Activated T-helper 17 cell treated with anti-CD3 and anti-CD28 coated beads, Interleukin-2, amount 50 U/mL, for 72 hours (primary cell): ENCODE measurements at regions not wholly inside any gene's neighbourhood (a gene's known extent, or its start where the extent isn't known, plus 50 kb on each side); places are given as distances from the start of the nearest gene placed in this dataset.

Experiments
- ATAC-seq: fragments of 150-1000 bp; cut with Tn5 transposase; replicated peaks from 2 replicates; pipeline ENCODE4 v1.10.0; 2021; ENCODE audit warnings: mild to moderate bottlenecking, moderate library complexity
- H3K27ac Mint-ChIP-seq: one replicate; pipeline ENCODE4 v1.8.0; 2022; ENCODE audit warnings: mixed read lengths
- H3K27me3 Mint-ChIP-seq: one replicate; pipeline ENCODE4 v1.8.0; 2022; ENCODE audit warnings: mixed read lengths
- H3K36me3 Mint-ChIP-seq: one replicate; pipeline ENCODE4 v1.8.0; 2022; ENCODE audit warnings: low read depth, mild to moderate bottlenecking, mixed read lengths
- H3K4me1 Mint-ChIP-seq: one replicate; pipeline ENCODE4 v1.8.0; 2022; ENCODE audit warnings: mixed read lengths
- H3K4me3 Mint-ChIP-seq: one replicate; pipeline ENCODE4 v1.8.0; 2022; ENCODE audit warnings: mild to moderate bottlenecking, mixed read lengths
- H3K9me3 Mint-ChIP-seq: one replicate; pipeline ENCODE4 v1.8.0; 2022; ENCODE audit warnings: mixed read lengths

DNA sequence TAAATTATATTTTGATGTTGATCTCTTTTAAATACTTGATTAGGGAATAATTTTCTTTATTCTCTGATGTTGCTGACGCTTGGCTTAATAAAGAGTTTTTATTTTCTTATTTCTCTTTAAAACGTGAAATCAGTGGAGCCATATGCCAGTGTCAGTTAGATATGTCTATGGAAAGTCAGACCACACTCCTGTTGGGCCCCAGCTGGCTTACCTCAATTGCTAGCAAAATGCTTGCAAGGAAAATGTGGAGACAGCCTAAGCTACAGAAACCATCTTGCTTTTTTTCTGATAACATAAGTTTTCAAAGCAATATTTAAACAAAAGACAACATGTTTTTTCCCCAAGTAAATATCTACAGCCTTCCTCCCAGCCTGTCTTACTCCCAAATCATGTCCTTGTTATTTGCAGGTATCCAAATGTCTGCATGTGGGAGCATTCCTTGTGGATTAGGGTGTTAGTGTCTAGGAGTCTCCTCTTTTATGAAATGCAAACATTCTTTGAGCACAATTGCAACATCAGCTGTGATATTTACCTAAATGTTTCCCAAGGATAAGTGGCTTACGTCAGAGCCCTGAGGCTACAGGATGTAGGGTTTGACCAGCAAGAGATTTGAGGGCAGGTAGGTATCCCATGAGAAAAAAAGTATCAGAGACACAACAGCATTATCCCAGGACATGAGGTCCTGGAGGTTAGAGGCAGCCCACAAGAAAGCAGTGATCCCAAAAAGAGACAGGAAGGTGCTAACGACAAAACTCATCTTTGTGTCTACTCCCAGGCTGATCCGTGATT, 117.2 kb upstream of the KCNJ15 start:
- Mint-ChIP-seq H3K27ac (no peak overlapping the region), H3K9me3 (peaks cover 4% of the 10 kb centered on the region), H3K27me3 (peaks cover 6% of the 10 kb centered on the region), H3K4me3 (no peak overlapping the region), H3K36me3 (no peaks in the 10 kb centered on the region), H3K4me1 (no peaks in the 10 kb centered on the region)
- ATAC-seq = no peak

DNA sequence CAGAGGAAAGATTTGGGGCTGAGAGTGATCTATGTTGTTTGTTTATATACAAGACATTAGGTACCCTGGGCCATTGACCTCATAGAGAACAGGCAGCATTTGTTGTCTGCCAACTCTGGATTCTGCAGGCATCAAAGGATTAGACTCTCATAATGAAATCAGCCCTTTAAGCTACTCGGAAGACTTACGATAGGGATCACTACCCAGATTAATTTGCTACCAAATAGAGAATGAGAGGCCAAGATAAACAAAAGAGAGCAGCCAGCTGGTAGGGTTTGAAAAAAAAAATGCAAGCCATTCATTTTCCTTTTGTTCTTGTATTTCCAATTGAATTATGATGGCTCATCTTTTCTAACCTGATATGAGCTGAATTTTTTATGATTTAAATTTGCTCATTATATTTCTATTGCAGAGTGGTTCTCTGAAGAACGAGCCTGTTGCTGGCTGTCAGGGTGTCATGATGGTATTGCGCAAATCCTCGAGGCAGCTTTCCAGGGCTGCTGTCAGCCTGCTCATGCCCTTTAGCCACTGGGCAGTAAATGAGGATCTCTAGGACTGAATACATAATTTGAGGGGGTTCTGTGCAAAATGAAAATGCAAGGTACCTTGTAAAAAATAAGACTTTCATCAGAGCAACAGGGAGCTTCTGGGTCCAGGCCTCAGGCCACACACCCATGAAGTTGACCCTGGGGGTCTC, 116.4 kb upstream of the KCNJ15 start:
- H3K36me3 Mint-ChIP-seq = no peaks in the 10 kb centered on the region
- no peak overlapping the region for H3K27ac Mint-ChIP-seq
- peaks cover 5% of the 10 kb centered on the region for H3K9me3 Mint-ChIP-seq
- ATAC-seq = no peak
- H3K4me3 Mint-ChIP-seq = no peak overlapping the region
- peaks cover 6% of the 10 kb centered on the region for H3K27me3 Mint-ChIP-seq
- H3K4me1 Mint-ChIP-seq = no peaks in the 10 kb centered on the region

DNA sequence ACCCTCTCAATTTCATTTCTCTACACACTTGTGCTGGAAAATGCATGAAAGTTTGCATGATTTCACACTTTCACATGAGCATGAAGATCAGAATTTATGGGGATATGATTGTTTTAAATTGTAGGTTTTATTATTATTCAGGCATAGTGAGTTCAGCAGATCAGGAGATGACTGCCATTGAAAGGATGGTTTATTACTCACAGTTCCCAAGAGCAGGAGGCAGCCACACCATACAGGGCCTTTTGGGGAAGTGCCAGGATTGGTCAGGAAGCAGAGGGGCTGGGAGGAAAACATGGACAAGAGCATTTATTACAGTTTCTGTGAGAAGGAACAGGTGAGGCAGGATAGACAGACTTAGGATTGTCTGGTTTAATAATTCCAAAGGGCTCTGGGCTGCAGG, 114.6 kb upstream of the KCNJ15 start:
- peaks cover 5% of the 10 kb centered on the region for H3K9me3 Mint-ChIP-seq
- ATAC-seq = no peak

DNA sequence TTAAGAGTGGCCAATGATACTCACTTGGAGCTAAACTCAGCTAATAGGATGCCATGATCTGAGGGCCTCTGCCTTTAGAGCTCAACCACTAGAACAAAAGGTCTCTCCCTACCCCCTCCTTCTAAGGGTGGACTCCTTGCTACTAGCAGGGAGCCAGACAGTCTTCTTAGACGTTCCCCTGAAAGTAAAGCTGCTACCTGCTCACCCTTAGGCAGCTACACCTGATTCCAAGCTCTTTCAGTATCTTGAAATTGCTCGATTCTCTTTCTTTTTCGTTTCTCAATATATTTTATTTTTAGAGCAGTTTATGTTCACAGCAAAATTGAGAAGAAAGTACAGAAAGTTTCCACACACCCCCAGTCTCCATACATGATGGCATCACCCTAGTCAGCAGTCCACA, 112.6 kb upstream of the KCNJ15 start:
- ATAC-seq = no peak
- Mint-ChIP-seq H3K27me3 (peaks cover 18% of the 10 kb centered on the region), H3K4me1 (no peaks in the 10 kb centered on the region), H3K9me3 (peaks cover 5% of the 10 kb centered on the region), H3K27ac (no peak overlapping the region), H3K36me3 (no peaks in the 10 kb centered on the region), H3K4me3 (no peak overlapping the region)

More for the DNA sequence above, 114.6 kb upstream of the KCNJ15 start:
- Mint-ChIP-seq H3K27me3 (peaks cover 11% of the 10 kb centered on the region), H3K36me3 (no peaks in the 10 kb centered on the region), H3K4me3 (no peak overlapping the region), H3K4me1 (no peaks in the 10 kb centered on the region), H3K27ac (no peak overlapping the region)

DNA sequence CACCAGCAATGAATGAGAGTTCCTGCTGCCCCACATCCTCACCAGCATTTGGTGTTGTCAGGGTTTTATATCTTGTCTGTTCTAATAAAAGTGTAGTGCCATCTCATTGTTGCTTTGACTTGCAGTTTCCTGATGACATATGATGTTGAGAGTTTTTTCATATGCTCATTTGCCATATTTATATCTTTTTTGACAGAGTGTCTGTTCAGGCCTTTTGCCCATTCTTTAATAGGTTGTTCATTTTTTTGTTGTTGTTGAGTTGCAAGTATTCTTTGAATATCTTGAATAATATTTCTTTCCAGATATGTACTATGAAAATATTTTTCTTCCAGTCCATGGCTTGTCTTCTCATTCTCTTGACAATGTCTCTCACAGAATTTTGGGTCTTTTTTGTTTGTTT, 111.7 kb upstream of the KCNJ15 start:
- Mint-ChIP-seq H3K27ac (no peak overlapping the region), H3K36me3 (no peaks in the 10 kb centered on the region), H3K4me3 (no peak overlapping the region), H3K27me3 (peaks cover 15% of the 10 kb centered on the region), H3K9me3 (peaks cover 5% of the 10 kb centered on the region), H3K4me1 (no peaks in the 10 kb centered on the region)
- no peak for ATAC-seq

DNA sequence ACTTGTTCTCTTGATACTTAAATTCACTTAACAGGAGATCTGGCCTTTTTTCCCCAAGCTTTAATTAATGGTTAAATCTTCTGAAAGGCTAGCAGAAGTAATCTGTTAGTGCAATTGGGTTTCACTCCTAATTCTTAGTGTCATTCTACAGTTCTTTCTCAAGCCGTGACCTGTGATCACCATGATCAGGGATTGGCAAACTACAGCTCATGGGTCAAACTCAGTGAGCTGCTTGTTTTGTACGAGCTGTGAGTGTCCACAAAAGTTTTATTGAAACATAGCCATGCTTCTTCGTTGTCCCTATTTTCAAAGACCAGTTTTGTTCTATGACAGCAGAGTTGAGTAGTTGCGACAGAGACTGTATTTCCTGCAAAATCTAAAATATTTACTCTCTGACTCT, 109.4 kb upstream of the KCNJ15 start:
- no peak for ATAC-seq
- no peaks in the 10 kb centered on the region for H3K36me3 Mint-ChIP-seq
- no peak overlapping the region for H3K27ac Mint-ChIP-seq
- H3K27me3 Mint-ChIP-seq = peaks cover 24% of the 10 kb centered on the region
- H3K9me3 Mint-ChIP-seq = peaks cover 5% of the 10 kb centered on the region
- H3K4me1 Mint-ChIP-seq = no peaks in the 10 kb centered on the region
- H3K4me3 Mint-ChIP-seq = no peak overlapping the region

DNA sequence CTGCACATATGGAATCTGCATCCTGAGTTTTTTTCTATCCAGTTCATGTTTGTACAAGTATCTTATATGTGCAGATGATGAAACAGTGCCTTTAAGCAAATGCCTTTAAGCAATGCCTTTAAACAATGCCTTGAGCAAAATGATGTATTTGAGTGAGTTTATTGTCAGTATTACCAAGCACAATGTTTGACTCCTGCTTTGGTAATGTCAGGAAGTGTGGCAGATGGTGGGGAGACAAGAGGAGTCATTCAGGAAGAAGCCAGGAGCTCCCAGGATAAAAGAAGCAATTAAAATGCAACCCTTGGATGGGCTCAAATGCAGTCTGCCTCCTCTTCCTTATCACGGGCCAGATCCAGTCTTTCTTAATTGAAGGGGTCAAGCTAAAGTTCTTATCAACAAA, 108.7 kb upstream of the KCNJ15 start:
- Mint-ChIP-seq H3K27ac (no peak overlapping the region), H3K36me3 (no peaks in the 10 kb centered on the region)

DNA sequence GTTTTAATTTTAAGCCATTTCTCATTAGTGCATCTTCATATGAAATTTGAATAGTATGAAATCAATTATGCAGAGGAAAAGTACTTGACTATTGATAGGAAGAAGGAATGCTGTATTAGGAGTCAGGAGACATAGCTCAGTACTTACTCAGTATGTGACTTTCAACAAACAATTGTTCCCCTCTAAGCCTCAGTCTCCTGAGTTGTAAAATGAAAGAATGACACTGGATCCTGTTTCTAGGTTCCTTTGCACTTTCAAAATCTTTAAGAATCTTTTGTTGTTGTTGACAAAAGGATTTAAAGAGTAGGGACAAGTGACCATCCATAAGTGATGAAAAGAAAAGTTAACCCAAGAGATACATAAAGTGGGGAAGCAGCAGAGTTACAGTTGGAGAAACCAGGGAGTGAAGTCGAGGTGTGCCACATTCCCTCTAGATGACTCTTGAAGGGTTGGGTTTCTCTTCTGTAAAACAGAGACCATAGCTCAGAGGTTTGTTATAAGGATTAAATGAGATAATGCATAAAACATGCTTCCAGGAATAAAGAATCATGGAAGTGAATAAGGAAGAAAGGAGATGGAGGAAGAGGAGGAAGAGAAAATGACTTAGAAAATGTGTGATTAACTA, 105.7 kb upstream of the KCNJ15 start:
- H3K9me3 Mint-ChIP-seq = no peaks in the 10 kb centered on the region
- H3K4me3 Mint-ChIP-seq = no peak overlapping the region
- H3K27me3 Mint-ChIP-seq = peaks cover 48% of the 10 kb centered on the region
- H3K36me3 Mint-ChIP-seq = no peaks in the 10 kb centered on the region
- H3K4me1 Mint-ChIP-seq = no peaks in the 10 kb centered on the region
- ATAC-seq = no peak
- H3K27ac Mint-ChIP-seq = no peak overlapping the region

More for the DNA sequence above, 108.7 kb upstream of the KCNJ15 start:
- H3K27me3 Mint-ChIP-seq = peaks cover 30% of the 10 kb centered on the region
- peaks cover 5% of the 10 kb centered on the region for H3K9me3 Mint-ChIP-seq
- no peak overlapping the region for H3K4me3 Mint-ChIP-seq
- no peak for ATAC-seq
- no peaks in the 10 kb centered on the region for H3K4me1 Mint-ChIP-seq

DNA sequence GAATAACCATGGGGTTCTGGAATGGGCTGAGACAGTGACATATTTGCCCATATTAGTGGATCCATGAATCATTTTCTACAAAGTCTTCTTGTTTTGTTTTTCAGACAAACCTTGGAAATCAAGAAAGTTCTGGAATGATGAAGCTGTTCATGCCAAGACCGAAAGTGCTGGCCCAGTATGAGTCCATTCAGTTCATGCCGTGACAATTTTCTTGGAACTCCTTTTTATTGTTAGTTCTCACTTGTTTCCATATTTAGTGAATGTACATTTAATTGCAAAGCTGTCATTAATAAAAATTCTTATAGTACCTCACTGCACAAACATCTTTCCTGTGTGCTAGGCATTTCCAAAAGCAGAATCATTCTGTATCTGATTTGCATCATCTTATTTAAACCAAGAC, 100.6 kb upstream of the KCNJ15 start:
- Mint-ChIP-seq H3K27me3 (peaks cover 29% of the 10 kb centered on the region), H3K9me3 (no peaks in the 10 kb centered on the region), H3K36me3 (no peaks in the 10 kb centered on the region), H3K4me1 (no peaks in the 10 kb centered on the region), H3K27ac (no peak overlapping the region), H3K4me3 (no peak overlapping the region)
- no peak for ATAC-seq

DNA sequence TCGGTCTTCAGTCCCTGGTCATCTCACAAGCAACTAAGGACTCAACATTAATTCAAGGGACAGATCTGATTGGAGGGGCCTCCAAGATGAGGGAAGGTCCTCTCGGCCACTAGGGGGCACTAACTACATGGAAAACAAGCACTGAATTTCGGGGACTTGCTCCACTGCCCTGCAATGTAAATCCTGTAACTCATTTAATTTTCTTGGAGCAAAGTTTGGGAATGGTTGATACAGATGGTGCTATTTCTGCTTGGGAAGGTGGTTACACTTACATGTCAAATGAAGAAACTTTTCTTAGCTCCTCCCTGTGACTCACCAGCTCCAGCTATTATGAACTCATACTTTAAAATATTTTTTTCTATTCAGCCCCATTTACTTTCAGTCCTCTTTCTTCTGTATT, 97.4 kb upstream of the KCNJ15 start:
- Mint-ChIP-seq H3K9me3 (no peaks in the 10 kb centered on the region), H3K4me1 (no peaks in the 10 kb centered on the region), H3K36me3 (no peaks in the 10 kb centered on the region), H3K27me3 (peaks cover 14% of the 10 kb centered on the region), H3K27ac (no peak overlapping the region), H3K4me3 (no peak overlapping the region)
- peak; percentile 45 for ATAC-seq

DNA sequence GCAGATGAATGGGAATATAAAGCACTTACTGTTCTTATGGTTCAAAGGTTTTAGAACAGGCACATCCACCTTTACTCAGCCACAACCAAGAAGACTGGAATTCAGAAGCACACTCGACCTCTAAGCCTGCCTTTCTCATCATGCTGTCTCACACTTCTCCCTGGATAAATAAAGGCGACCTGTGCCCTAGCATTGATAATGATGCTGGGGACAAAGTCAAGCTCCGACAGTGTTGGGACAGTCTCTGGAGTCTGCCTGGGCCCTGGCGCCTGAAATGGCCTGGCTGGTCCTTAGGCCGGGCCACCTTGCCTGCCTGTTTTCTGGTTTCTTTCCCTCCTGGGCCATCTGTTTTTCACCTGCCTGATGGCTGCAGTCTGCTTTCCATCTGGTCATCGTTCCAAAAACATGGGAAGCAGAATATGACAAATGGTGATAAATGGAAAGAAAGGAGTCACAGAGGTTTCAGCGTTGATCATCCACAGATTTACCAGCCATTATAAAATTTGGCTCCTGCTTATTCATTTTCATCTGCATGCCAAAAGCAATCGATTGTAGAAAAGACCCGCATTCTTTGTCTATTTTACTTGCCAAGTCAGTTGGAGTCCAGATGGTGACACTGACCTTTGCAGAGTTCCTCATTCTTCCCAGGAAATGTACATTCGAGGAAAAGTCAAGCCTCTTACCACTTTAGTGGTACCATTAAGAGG, 91.2 kb upstream of the KCNJ15 start:
- H3K36me3 Mint-ChIP-seq = no peaks in the 10 kb centered on the region
- H3K27ac Mint-ChIP-seq = no peak overlapping the region
- peaks cover 3% of the 10 kb centered on the region for H3K27me3 Mint-ChIP-seq
- H3K4me3 Mint-ChIP-seq = no peak overlapping the region
- no peaks in the 10 kb centered on the region for H3K9me3 Mint-ChIP-seq
- ATAC-seq = no peak
- no peaks in the 10 kb centered on the region for H3K4me1 Mint-ChIP-seq

DNA sequence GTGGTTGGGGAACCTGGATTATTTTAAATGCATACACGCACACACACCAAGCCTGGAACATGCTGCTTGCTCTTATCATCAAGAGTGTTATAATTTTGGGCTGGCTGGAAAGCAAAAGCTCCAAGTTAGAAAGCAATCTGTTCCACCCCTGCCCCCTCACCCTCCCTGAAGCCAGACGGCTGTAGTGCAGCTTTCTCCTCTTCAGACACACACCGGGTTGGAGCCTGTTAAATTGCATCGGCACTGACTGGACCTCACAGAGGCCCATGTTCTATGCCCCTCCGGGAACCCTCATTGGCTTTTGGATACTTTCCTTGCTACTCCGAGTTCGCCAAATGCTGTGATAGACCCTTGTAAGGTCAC, 90.6 kb upstream of the KCNJ15 start:
- no peak for ATAC-seq
- H3K9me3 Mint-ChIP-seq = no peaks in the 10 kb centered on the region
- H3K4me3 Mint-ChIP-seq = no peak overlapping the region
- no peaks in the 10 kb centered on the region for H3K36me3 Mint-ChIP-seq
- H3K27ac Mint-ChIP-seq = no peak overlapping the region
- peaks cover 3% of the 10 kb centered on the region for H3K27me3 Mint-ChIP-seq
- no peaks in the 10 kb centered on the region for H3K4me1 Mint-ChIP-seq

DNA sequence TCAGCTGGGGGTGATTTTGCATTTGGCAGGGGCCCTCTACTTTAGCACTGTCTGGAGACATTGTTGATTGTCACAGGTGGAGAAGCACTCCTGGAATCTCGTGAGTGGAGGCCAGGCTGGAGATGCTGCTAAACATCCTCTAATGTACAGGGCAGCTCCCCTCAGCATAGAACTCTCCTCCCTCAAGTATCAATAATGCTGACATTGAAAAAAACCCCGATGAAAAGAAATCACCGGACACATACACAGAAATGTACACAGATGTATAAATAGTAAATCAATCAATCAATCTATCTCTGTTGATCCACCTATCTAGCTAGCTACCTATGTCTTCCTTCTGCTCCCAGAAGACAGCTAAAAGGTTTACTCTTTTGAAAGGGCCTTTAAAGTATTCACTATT, 89.4 kb upstream of the KCNJ15 start:
- no peak overlapping the region for H3K4me3 Mint-ChIP-seq
- no peak for ATAC-seq
- no peak overlapping the region for H3K27ac Mint-ChIP-seq
- H3K9me3 Mint-ChIP-seq = no peaks in the 10 kb centered on the region
- H3K36me3 Mint-ChIP-seq = no peaks in the 10 kb centered on the region
- no peaks in the 10 kb centered on the region for H3K4me1 Mint-ChIP-seq
- peaks cover 3% of the 10 kb centered on the region for H3K27me3 Mint-ChIP-seq

DNA sequence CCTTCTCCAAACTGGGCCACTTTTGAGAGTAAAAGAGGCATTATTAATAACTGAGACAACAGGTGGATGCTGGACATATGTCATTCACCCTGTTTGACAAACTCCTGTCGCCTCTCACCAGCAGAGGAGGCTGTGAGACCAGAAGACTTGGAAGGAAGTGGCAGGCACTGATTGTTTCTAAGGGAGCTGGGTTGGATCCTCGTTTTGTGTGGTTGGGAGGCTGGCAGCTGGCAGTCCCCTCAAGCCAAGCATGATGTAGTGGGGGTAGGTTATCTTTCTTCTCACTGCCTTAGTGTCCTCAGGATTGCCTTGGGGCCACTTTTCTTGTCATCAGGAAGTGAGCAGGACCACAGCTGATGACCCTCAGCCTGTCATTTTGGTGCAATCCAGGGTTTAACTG, 86.5 kb upstream of the KCNJ15 start:
- Mint-ChIP-seq H3K27me3 (peaks cover 3% of the 10 kb centered on the region), H3K9me3 (no peaks in the 10 kb centered on the region), H3K4me3 (no peak overlapping the region), H3K27ac (no peak overlapping the region), H3K36me3 (no peaks in the 10 kb centered on the region), H3K4me1 (no peaks in the 10 kb centered on the region)
- ATAC-seq = no peak
